Activated T-cell treated with anti-CD3 and anti-CD28 coated beads, Interleukin-2, amount 50 U/mL, for 1 hour (primary cell): ENCODE measurements at regions not wholly inside any gene's neighbourhood (a gene's known extent, or its start where the extent isn't known, plus 50 kb on each side); places are given as distances from the start of the nearest gene placed in this dataset.
"Not testable (repeated sequence)": the region's sequence is repeated elsewhere in the genome, so short reads cannot be mapped to it uniquely, and the experiment has no call there.

Source experiments
- DNase-seq: peaks from one replicate; pipeline ENCODE4 v3.0.0-alpha.2; 2020

- no peak for DNase-seq
Measured at GRCh38 chr6:111925296-111925695, 52.0 kb upstream of the FYN start.

GRCh38 chr6:111926731-111927302 lies 53.6 kb upstream of the FYN start:
- DNase-seq = no peak

GRCh38 chr6:111927321-111927720 lies 54.1 kb upstream of the FYN start:
- DNase-seq = no peak

- no peak for DNase-seq
Measured at GRCh38 chr6:111928139-111928538, 54.9 kb upstream of the FYN start.

GRCh38 chr6:111934611-111935010 lies 61.4 kb upstream of the FYN start:
- DNase-seq = not testable (repeated sequence)

GRCh38 chr6:111936718-111937117 lies 63.5 kb upstream of the FYN start:
- DNase-seq = no peak

- no peak for DNase-seq
Measured at GRCh38 chr6:111938710-111939109, 65.5 kb upstream of the FYN start.

GRCh38 chr6:111939902-111940301 lies 66.7 kb upstream of the FYN start:
- DNase-seq = no peak

GRCh38 chr6:111940801-111941200 lies 67.5 kb upstream of the FYN start:
- DNase-seq = no peak

GRCh38 chr6:111941686-111942330 lies 68.6 kb upstream of the FYN start:
- DNase-seq = no peak

- no peak for DNase-seq
Measured at GRCh38 chr6:111942561-111942960, 69.3 kb upstream of the FYN start.

- no peak for DNase-seq
Measured at GRCh38 chr6:111943266-111943665, 70.0 kb upstream of the FYN start.

GRCh38 chr6:111943726-111944125 lies 70.5 kb upstream of the FYN start:
- no peak for DNase-seq

- DNase-seq = no peak
Measured at GRCh38 chr6:111944541-111944940, 71.3 kb upstream of the FYN start.

- no peak for DNase-seq
Measured at GRCh38 chr6:111949546-111949945, 76.3 kb upstream of the FYN start.

GRCh38 chr6:111949984-111950383 lies 76.7 kb upstream of the FYN start:
- not testable (repeated sequence) for DNase-seq

- no peak for DNase-seq
Measured at GRCh38 chr6:111950661-111951496, 77.6 kb upstream of the FYN start.

- no peak for DNase-seq
Measured at GRCh38 chr6:111951497-111952085, 78.3 kb upstream of the FYN start.

GRCh38 chr6:111952274-111952673 lies 79.0 kb upstream of the FYN start:
- no peak for DNase-seq

GRCh38 chr6:111952821-111953540 lies 79.7 kb upstream of the FYN start:
- no peak for DNase-seq

- no peak for DNase-seq
Measured at GRCh38 chr6:111956098-111956497, 82.8 kb upstream of the FYN start.

GRCh38 chr6:111957623-111958315 lies 84.5 kb upstream of the FYN start:
- DNase-seq = no peak
